ENCODE measurements at regions not wholly inside any gene's neighbourhood (a gene's known extent, or its start where the extent isn't known, plus 50 kb on each side); places are given as distances from the start of the nearest gene placed in this dataset.

GRCh38 chr14:25140411-25140810, 90.5 kb upstream of the STXBP6 start:
- no peak for TF ChIP-seq CTCF (IDR thresholded peaks at IDR 0.05)
- TF ChIP-seq POLR2A (IDR thresholded peaks at IDR 0.05): no peak
- TF ChIP-seq EP300 (IDR thresholded peaks at IDR 0.05): no peak
